Fibroblast of lung (primary cell): ENCODE measurements at regions not wholly inside any gene's neighbourhood (a gene's known extent, or its start where the extent isn't known, plus 50 kb on each side); places are given as distances from the start of the nearest gene placed in this dataset.

Source experiments
- EZH2 ChIP-seq: IDR thresholded peaks from 2 replicates; pipeline ENCODE4 v1.5.1; 2012; ENCODE audit warnings: low read length, control low read depth, mild to moderate bottlenecking; ENCODE audit errors: missing control alignments
- TF ChIP-seq, protein P1 (sequence below), 2 donors: IDR thresholded peaks in 1 of 2; conservative IDR thresholded peaks in 1 of 2; 1 replicate in 1 of 2; 2 replicates in 1 of 2; pipeline ENCODE4 v1.5.1; 2011 to 2012; ENCODE audit warnings: low read length in 2 of 2, control low read depth in 1 of 2, inconsistent platforms in 1 of 2, low read depth in 1 of 2, mild to moderate bottlenecking in 1 of 2

GRCh38 chr6:125375821-125376220 is 74.1 kb upstream of the HDDC2 start:
- TF ChIP-seq, protein P1, sequence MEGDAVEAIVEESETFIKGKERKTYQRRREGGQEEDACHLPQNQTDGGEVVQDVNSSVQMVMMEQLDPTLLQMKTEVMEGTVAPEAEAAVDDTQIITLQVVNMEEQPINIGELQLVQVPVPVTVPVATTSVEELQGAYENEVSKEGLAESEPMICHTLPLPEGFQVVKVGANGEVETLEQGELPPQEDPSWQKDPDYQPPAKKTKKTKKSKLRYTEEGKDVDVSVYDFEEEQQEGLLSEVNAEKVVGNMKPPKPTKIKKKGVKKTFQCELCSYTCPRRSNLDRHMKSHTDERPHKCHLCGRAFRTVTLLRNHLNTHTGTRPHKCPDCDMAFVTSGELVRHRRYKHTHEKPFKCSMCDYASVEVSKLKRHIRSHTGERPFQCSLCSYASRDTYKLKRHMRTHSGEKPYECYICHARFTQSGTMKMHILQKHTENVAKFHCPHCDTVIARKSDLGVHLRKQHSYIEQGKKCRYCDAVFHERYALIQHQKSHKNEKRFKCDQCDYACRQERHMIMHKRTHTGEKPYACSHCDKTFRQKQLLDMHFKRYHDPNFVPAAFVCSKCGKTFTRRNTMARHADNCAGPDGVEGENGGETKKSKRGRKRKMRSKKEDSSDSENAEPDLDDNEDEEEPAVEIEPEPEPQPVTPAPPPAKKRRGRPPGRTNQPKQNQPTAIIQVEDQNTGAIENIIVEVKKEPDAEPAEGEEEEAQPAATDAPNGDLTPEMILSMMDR (conservative IDR thresholded peaks at IDR 0.05 in 1 of 2, IDR thresholded peaks at IDR 0.05 in 1 of 2; ENCODE audit: low read depth in 1 of 2, low read length in 2 of 2), result no peak
- TF ChIP-seq EZH2, result no peak
